ENCODE measurements at regions not wholly inside any gene's neighbourhood (a gene's known extent, or its start where the extent isn't known, plus 50 kb on each side); places are given as distances from the start of the nearest gene placed in this dataset.

- H3K36me3 ChIP-seq (ENCODE audit: control insufficient read depth, insufficient read depth, low read length) = no peaks in the 10 kb centered on the region
- no TSS peak for BruUV-seq (replicated peaks)
- no peak overlapping the region for H3K27ac ChIP-seq (ENCODE audit: low read length)
- TF ChIP-seq SIN3A (IDR thresholded peaks at IDR 0.05; ENCODE audit: borderline replicate concordance, insufficient read depth, low read depth, low read length) (no peak), POLR2AphosphoS5 (IDR thresholded peaks at IDR 0.05; ENCODE audit: low read depth, low read length) (no peak), TCF7L2 (IDR thresholded peaks at IDR 0.05; ENCODE audit: low read depth, low read length) (no peak), REST (IDR thresholded peaks at IDR 0.05; ENCODE audit: insufficient read depth in 1 of 2, low read depth in 2 of 2, low read length in 1 of 2) (no peak), CTCF (IDR thresholded peaks at IDR 0.05) (no peak)
- ChIA-PET CTCF (no interaction called here), POLR2A (no interaction called here)
- in situ Hi-C loops (cut with HindIII; ENCODE audit: low pct_unique_long_range_greater_than_20kb, low sequenced_read_pairs) = no loop called here
- H3K27me3 ChIP-seq (ENCODE audit: control insufficient read depth, insufficient read depth, low read length) = no peaks in the 10 kb centered on the region
- DNase-seq (ENCODE audit: low read depth, low spot score) (no peak), ATAC-seq (no peak)
- H3K9me3 ChIP-seq (ENCODE audit: control insufficient read depth, insufficient read depth, low read depth, low read length) = no peaks in the 10 kb centered on the region
- intact Hi-C loops (cut with micrococcal nuclease; ENCODE audit: unreplicated experiment) = no loop called here
- no peak overlapping the region for H3K4me3 ChIP-seq (ENCODE audit: low read depth in 2 of 2, low read length in 2 of 2)
- no peaks in the 10 kb centered on the region for H3K4me1 ChIP-seq (ENCODE audit: control insufficient read depth, insufficient read depth, low read length)
Observed at GRCh38 chr12:32024884-32025592, 65.8 kb downstream of the RESF1 start.

GRCh38 chr12:32025906-32026305 lies 66.7 kb downstream of the RESF1 start:
- ChIA-PET CTCF (interaction anchor here (0.6 kb wide), 1 partner anchor 81 kb away, joined by 3 read pairs; the partner anchor contains the start of gene BICD1), POLR2A (no interaction called here)
- no peak for TF ChIP-seq REST (IDR thresholded peaks at IDR 0.05; ENCODE audit: insufficient read depth in 1 of 2, low read depth in 2 of 2, low read length in 1 of 2)
- no peak for TF ChIP-seq POLR2AphosphoS5 (IDR thresholded peaks at IDR 0.05; ENCODE audit: low read depth, low read length)
- TF ChIP-seq CTCF (IDR thresholded peaks at IDR 0.05) = no peak
- no peak for TF ChIP-seq SIN3A (IDR thresholded peaks at IDR 0.05; ENCODE audit: borderline replicate concordance, insufficient read depth, low read depth, low read length)
- no peak for TF ChIP-seq TCF7L2 (IDR thresholded peaks at IDR 0.05; ENCODE audit: low read depth, low read length)
- DNase-seq (ENCODE audit: low read depth, low spot score) (no peak), ATAC-seq (no peak)
- no peaks in the 10 kb centered on the region for H3K27me3 ChIP-seq (ENCODE audit: control insufficient read depth, insufficient read depth, low read length)
- no peaks in the 10 kb centered on the region for H3K36me3 ChIP-seq (ENCODE audit: control insufficient read depth, insufficient read depth, low read length)
- no peaks in the 10 kb centered on the region for H3K9me3 ChIP-seq (ENCODE audit: control insufficient read depth, insufficient read depth, low read depth, low read length)
- in situ Hi-C loops (cut with HindIII; ENCODE audit: low pct_unique_long_range_greater_than_20kb, low sequenced_read_pairs) (no loop called here), intact Hi-C loops (cut with micrococcal nuclease; ENCODE audit: unreplicated experiment) (no loop called here)
- H3K27ac ChIP-seq (ENCODE audit: low read length) = no peak overlapping the region
- no peaks in the 10 kb centered on the region for H3K4me1 ChIP-seq (ENCODE audit: control insufficient read depth, insufficient read depth, low read length)
- no peak overlapping the region for H3K4me3 ChIP-seq (ENCODE audit: low read depth in 2 of 2, low read length in 2 of 2)
- BruUV-seq (replicated peaks) = no TSS peak
